ENCODE measurements at regions not wholly inside any gene's neighbourhood (a gene's known extent, or its start where the extent isn't known, plus 50 kb on each side); places are given as distances from the start of the nearest gene placed in this dataset.

DNA sequence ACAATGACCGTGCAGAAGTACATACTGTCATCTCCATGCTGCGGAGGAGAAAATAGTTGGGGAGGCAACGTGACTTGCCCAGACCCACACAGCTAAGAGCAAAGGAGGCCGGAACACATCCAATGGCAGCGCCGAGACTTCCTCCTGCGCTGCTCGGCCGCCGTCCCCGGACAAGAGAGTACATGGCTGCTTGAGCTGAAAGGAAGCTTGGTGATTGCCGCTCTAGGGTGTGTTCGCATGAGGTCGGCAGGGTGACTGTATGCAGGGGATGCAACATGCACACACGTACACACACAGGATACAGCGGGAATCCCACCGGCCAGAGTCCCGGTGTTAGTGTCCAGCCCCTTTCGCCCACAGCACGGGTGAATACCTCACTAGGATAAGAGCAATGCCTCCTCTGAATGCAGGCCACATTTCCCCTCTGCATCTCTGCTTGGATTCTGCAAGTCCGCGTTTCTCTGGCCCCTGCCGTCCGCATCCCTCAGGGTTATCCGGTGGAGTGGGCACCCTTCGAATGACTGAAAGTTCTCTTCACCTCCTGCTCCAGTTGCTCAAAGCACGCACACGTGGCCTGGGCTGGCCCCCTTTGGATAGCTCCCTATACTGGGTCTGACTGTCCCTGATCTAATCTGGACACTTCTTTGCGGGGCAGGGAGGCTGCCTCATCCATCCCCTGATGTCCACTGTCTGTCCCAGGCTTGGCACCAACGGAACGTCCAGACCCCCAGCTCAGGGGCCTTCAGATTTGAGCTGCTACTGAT, 78.8 kb downstream of the GSC start:
- Histone ChIP-seq H3K4me1 (peaks cover 4 to 6% (median 5%) of the 10 kb centered on the region in 4 donors), H3K9me3 (no peaks in the 10 kb centered on the region), H3K4me3 (no peak overlapping the region), H3K27me3 (no peaks in the 10 kb centered on the region), H3K36me3 (no peaks in the 10 kb centered on the region), H3K27ac (no peak overlapping the region)
- ATAC-seq (ENCODE audit: low FRiP score in 2 of 2) (peak in 1 of 2 donors; percentile 5), DNase-seq (no peak)
- TF ChIP-seq, protein P1, sequence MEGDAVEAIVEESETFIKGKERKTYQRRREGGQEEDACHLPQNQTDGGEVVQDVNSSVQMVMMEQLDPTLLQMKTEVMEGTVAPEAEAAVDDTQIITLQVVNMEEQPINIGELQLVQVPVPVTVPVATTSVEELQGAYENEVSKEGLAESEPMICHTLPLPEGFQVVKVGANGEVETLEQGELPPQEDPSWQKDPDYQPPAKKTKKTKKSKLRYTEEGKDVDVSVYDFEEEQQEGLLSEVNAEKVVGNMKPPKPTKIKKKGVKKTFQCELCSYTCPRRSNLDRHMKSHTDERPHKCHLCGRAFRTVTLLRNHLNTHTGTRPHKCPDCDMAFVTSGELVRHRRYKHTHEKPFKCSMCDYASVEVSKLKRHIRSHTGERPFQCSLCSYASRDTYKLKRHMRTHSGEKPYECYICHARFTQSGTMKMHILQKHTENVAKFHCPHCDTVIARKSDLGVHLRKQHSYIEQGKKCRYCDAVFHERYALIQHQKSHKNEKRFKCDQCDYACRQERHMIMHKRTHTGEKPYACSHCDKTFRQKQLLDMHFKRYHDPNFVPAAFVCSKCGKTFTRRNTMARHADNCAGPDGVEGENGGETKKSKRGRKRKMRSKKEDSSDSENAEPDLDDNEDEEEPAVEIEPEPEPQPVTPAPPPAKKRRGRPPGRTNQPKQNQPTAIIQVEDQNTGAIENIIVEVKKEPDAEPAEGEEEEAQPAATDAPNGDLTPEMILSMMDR (IDR thresholded peaks at IDR 0.05): no peak
- TF ChIP-seq EP300 (IDR thresholded peaks at IDR 0.05): no peak
- no peak for TF ChIP-seq POLR2A (IDR thresholded peaks at IDR 0.05)
- no peak for TF ChIP-seq POLR2AphosphoS5 (IDR thresholded peaks at IDR 0.05)
- WGBS, 2 donors: 85 to 86% methylated on average over 27 to 31 of the region's 31 CpGs

DNA sequence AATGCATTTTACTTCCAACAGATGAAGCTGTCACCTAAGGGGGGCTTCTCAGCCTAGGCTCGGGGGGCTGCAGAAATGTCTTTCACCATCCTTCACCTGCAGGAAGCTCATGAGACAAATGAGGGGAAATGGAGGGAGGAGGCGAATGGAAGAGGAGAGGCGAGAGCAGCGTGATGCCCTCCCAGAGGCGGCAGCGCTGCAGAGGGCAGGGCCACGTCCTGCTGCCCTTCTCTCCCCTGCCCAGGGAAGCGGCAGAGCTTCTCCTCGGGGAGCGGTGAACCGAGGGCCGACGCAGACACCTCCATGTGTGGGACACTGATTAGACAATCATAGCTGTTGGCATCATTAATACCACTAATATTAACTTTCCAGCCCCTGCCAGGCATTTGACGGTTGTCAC, 78.3 kb downstream of the SERPINA3 start:
- H3K36me3 ChIP-seq: no peaks in the 10 kb centered on the region
- H3K27ac ChIP-seq: no peak overlapping the region
- ATAC-seq (ENCODE audit: low FRiP score in 2 of 2) (no peak), DNase-seq (no peak)
- TF ChIP-seq EP300 (IDR thresholded peaks at IDR 0.05): no peak
- no peak for TF ChIP-seq POLR2A (IDR thresholded peaks at IDR 0.05)
- no peak for TF ChIP-seq POLR2AphosphoS5 (IDR thresholded peaks at IDR 0.05)
- TF ChIP-seq, protein P1 (IDR thresholded peaks at IDR 0.05): no peak
- H3K4me3 ChIP-seq: no peak overlapping the region
- H3K4me1 ChIP-seq: peaks cover 4 to 6% (median 5%) of the 10 kb centered on the region in 4 donors
- H3K27me3 ChIP-seq: no peaks in the 10 kb centered on the region
- 53 to 74% methylated on average over 11 to 14 of the region's 14 CpGs for WGBS, 2 donors
- no peaks in the 10 kb centered on the region for H3K9me3 ChIP-seq

DNA sequence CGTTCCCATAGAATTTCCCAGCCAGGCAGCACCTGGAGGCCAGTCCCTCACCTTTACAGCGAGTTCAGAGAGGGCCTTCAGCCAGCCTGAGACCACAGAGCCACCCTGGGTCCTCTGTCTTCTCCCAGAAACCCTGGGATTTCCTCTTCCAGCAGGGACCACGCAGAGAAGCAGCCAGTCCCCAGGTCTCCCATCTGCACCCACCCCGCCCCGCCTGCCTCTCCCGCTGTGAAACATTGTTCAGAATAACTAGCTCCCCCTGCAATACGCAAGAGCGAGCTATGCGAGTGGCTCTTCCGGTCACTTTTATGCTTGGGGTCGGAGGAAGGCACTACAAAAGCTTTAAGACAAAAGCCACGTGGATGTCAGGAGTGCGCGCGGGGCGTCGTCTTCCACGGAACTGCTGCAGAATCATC, 77.8 kb downstream of the SERPINA3 start:
- ATAC-seq (ENCODE audit: low FRiP score in 2 of 2) (no peak), DNase-seq (no peak)
- Histone ChIP-seq H3K4me3 (no peak overlapping the region), H3K27ac (no peak overlapping the region), H3K36me3 (no peaks in the 10 kb centered on the region), H3K9me3 (no peaks in the 10 kb centered on the region), H3K27me3 (no peaks in the 10 kb centered on the region), H3K4me1 (peaks cover 4 to 6% (median 5%) of the 10 kb centered on the region in 4 donors)
- WGBS, 2 donors: 62 to 69% methylated on average over 16 to 18 of the region's 18 CpGs
- TF ChIP-seq POLR2AphosphoS5 (IDR thresholded peaks at IDR 0.05) (no peak), POLR2A (IDR thresholded peaks at IDR 0.05) (no peak), EP300 (IDR thresholded peaks at IDR 0.05) (no peak)
- TF ChIP-seq, protein P1 (IDR thresholded peaks at IDR 0.05): no peak

DNA sequence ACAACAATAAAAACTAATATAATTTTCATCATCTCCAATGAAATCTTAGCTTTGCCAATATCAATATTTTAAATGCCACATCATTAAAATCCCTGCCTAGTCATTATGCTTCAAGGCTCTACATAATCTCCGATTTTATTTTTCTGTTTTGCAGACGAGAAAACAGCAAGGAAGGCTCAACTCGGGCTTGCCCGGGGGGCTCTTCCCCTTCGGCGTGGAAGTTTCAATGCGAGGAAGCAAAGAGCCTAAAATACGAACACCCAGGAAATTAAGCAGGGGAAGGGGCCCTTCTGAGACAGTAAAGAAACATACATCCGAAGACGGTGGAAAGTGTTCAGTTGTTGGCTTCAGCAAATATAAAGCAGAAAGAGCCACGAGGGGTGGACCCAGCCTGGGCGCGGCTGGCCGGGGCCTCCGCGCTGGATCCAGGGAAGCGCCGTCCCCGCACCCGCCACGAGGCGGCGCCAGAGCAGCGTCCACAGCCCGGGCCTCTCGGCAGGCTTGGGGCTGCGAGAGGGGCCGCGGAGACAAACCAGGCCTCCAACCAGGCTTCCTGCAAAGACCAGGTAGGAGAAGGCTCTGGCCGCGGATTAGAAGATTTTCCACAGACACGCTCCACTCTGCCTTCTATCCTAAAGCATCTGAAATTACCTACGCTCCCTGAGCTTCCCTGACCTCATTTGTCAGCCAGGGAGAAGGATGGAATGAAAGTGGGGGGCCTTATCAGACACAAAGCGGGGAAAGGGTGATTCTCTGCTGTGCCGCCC, 77.2 kb downstream of the SERPINA3 start:
- Histone ChIP-seq H3K27me3 (no peaks in the 10 kb centered on the region), H3K36me3 (no peaks in the 10 kb centered on the region), H3K4me3 (peak overlapping the region in 1 of 4 donors; percentile 18), H3K27ac (no peak overlapping the region), H3K4me1 (peaks cover 4 to 6% (median 5%) of the 10 kb centered on the region in 4 donors), H3K9me3 (no peaks in the 10 kb centered on the region)
- WGBS, 2 donors: 18 to 21% methylated on average over 22 to 35 of the region's 35 CpGs
- ATAC-seq (ENCODE audit: low FRiP score in 2 of 2) (peak; percentile 67 to 93), DNase-seq (peak; percentile 43 to 95)
- TF ChIP-seq POLR2AphosphoS5 (IDR thresholded peaks at IDR 0.05): no peak
- TF ChIP-seq, protein P1 (IDR thresholded peaks at IDR 0.05): peak; percentile 77 to 90 (median 86)
